K562 (cell line): ENCODE measurements at regions not wholly inside any gene's neighbourhood (a gene's known extent, or its start where the extent isn't known, plus 50 kb on each side); places are given as distances from the start of the nearest gene placed in this dataset.

Experiments
- E2F3 ChIP-seq: fragments of 250-450 bp; sonication (Bioruptor Pico); IDR thresholded peaks from 2 replicates; pipeline ENCODE4 v1.4.0; 2020; ENCODE audit warnings: mild to moderate bottlenecking
- EZH2 ChIP-seq: IDR thresholded peaks from 2 replicates; pipeline ENCODE4 v1.6.1; 2012; ENCODE audit warnings: low read depth, mild to moderate bottlenecking, inconsistent platforms, low read length, borderline replicate concordance
- MECOM ChIP-seq: fragments of 250-450 bp; sonication (Bioruptor Pico); IDR thresholded peaks from 2 replicates; pipeline ENCODE4 v1.8.0; 2022; ENCODE audit warnings: inconsistent platforms
- POLR2A ChIP-seq: fragments of 450-650 bp; conservative IDR thresholded peaks from 2 replicates; pipeline ENCODE4 v1.6.1; 2016
- POLR2AphosphoS2 ChIP-seq: IDR thresholded peaks from 2 replicates; pipeline ENCODE4 v1.6.1; 2012; ENCODE audit warnings: low read length, improper control_type of control experiment
- RAD21 ChIP-seq, 2 experiments: fragments of 250-450 bp in 1 of 2; fragments of 450-650 bp in 1 of 2; sonication (Bioruptor Pico) in 1 of 2; formaldehyde crosslinking in 1 of 2; IDR thresholded peaks in 1 of 2; conservative IDR thresholded peaks in 1 of 2; 2 replicates each; pipeline versions ENCODE4 v1.4.0 to v1.8.0; 2020 to 2022; ENCODE audit warnings: mild to moderate bottlenecking in 2 of 2, moderate library complexity in 1 of 2
- RFX1 ChIP-seq: fragments of 450-650 bp; IDR thresholded peaks from 2 replicates; pipeline ENCODE4 v1.6.1; 2016; ENCODE audit warnings: mild to moderate bottlenecking, moderate library complexity
- TCF3 ChIP-seq: sonication (generic); formaldehyde crosslinking; IDR thresholded peaks from 2 replicates; pipeline ENCODE4 v1.4.0; 2020; ENCODE audit warnings: mild to moderate bottlenecking, missing genetic modification reagents
- ZC3H8 ChIP-seq: fragments of 450-650 bp; IDR thresholded peaks from 2 replicates; pipeline ENCODE4 v1.6.1; 2017
- ZNF24 ChIP-seq: fragments of 450-650 bp; IDR thresholded peaks from 2 replicates; pipeline ENCODE4 v1.6.1; 2016
- ZNF274 ChIP-seq: IDR thresholded peaks from 2 replicates; pipeline ENCODE4 v1.6.1; 2011; ENCODE audit warnings: low read depth, mild to moderate bottlenecking, low read length, moderate library complexity, borderline replicate concordance
- TF ChIP-seq, protein P1 (sequence below), 2 experiments: IDR thresholded peaks; 2 replicates each; pipeline ENCODE4 v1.6.1; 2012; ENCODE audit warnings: improper control_type of control experiment in 2 of 2, low read depth in 2 of 2, low read length in 2 of 2, borderline replicate concordance in 1 of 2
- TF ChIP-seq, protein P2 (sequence below): fragments of 450-650 bp; IDR thresholded peaks from 2 replicates; pipeline ENCODE4 v1.6.1; 2016; ENCODE audit warnings: mild to moderate bottlenecking

DNA sequence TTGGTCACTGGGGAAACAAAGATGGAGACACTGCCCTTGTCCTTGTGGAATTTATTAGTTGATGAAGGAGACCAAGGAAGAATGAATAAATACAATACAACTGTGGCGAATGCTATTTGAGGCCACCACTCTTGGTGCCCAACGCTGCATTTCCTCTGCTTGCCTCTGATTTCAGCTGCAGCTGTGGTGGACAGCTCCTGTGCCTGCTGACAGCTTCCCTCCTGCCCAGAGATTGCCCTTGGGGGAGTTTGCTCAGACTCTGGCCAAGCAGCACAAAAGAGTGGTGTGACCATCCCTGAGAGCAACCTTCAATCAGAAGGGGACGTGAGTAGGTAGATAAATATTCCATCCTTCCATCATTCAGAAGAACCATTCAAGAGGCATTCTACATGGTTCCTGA, 64.6 kb upstream of the FHIT start:
- TF ChIP-seq ZNF274 = no peak
- TF ChIP-seq EZH2 = no peak
- TF ChIP-seq MECOM (CRISPR knock-in tag) = no peak
- TF ChIP-seq RFX1 = no peak
- TF ChIP-seq POLR2AphosphoS2 = no peak
- TF ChIP-seq E2F3 (CRISPR knock-in tag) = no peak
- TF ChIP-seq TCF3 (CRISPR knock-in tag) = no peak
- TF ChIP-seq, protein P1, sequence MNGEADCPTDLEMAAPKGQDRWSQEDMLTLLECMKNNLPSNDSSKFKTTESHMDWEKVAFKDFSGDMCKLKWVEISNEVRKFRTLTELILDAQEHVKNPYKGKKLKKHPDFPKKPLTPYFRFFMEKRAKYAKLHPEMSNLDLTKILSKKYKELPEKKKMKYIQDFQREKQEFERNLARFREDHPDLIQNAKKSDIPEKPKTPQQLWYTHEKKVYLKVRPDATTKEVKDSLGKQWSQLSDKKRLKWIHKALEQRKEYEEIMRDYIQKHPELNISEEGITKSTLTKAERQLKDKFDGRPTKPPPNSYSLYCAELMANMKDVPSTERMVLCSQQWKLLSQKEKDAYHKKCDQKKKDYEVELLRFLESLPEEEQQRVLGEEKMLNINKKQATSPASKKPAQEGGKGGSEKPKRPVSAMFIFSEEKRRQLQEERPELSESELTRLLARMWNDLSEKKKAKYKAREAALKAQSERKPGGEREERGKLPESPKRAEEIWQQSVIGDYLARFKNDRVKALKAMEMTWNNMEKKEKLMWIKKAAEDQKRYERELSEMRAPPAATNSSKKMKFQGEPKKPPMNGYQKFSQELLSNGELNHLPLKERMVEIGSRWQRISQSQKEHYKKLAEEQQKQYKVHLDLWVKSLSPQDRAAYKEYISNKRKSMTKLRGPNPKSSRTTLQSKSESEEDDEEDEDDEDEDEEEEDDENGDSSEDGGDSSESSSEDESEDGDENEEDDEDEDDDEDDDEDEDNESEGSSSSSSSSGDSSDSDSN (IDR thresholded peaks at IDR 0.05; ENCODE audit: borderline replicate concordance in 1 of 2, low read depth in 2 of 2, low read length in 2 of 2) = no peak
- no peak for TF ChIP-seq RAD21 (CRISPR knock-in tag; conservative IDR thresholded peaks at IDR 0.05 in 1 of 2, IDR thresholded peaks at IDR 0.05 in 1 of 2)
- no peak for TF ChIP-seq ZC3H8
- TF ChIP-seq POLR2A = no peak
- TF ChIP-seq, protein P2, sequence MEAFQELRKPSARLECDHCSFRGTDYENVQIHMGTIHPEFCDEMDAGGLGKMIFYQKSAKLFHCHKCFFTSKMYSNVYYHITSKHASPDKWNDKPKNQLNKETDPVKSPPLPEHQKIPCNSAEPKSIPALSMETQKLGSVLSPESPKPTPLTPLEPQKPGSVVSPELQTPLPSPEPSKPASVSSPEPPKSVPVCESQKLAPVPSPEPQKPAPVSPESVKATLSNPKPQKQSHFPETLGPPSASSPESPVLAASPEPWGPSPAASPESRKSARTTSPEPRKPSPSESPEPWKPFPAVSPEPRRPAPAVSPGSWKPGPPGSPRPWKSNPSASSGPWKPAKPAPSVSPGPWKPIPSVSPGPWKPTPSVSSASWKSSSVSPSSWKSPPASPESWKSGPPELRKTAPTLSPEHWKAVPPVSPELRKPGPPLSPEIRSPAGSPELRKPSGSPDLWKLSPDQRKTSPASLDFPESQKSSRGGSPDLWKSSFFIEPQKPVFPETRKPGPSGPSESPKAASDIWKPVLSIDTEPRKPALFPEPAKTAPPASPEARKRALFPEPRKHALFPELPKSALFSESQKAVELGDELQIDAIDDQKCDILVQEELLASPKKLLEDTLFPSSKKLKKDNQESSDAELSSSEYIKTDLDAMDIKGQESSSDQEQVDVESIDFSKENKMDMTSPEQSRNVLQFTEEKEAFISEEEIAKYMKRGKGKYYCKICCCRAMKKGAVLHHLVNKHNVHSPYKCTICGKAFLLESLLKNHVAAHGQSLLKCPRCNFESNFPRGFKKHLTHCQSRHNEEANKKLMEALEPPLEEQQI = no peak
- no peak for TF ChIP-seq ZNF24
